CD4-positive, alpha-beta memory T cell (primary cell): ENCODE measurements at regions not wholly inside any gene's neighbourhood (a gene's known extent, or its start where the extent isn't known, plus 50 kb on each side); places are given as distances from the start of the nearest gene placed in this dataset.

Source experiments
- CTCF ChIA-PET: fragments of 350-600 bp; sonication (Branson Sonifier 250); formaldehyde crosslinking; loops from one replicate; lab custom pipeline; 2021; ENCODE audit warnings: inconsistent platforms; ENCODE audit not compliant: partially characterized antibody; lab: Charles Lee
- POLR2A ChIA-PET: fragments of 350-600 bp; sonication (Branson Sonifier 250); formaldehyde crosslinking; loops from one replicate; lab custom pipeline; 2021; ENCODE audit not compliant: partially characterized antibody; lab: Charles Lee
- DNase-seq, 5 donors: peaks; one replicate each; pipeline versions ENCODE4 v3.0.0 to v3.0.0-alpha.2; 2020 to 2022; ENCODE audit warnings: mixed read lengths in 1 of 5
- H3K27ac ChIP-seq: one replicate; pipeline ENCODE4 v1.7.0; 2013; ENCODE audit warnings: low read depth, low read length
- H3K27me3 ChIP-seq: 2 replicates; pipeline ENCODE4 v1.7.0; 2013; ENCODE audit warnings: mild to moderate bottlenecking, low read length, moderate library complexity; ENCODE audit not compliant: insufficient read depth
- H3K36me3 ChIP-seq: 2 replicates; pipeline ENCODE4 v1.7.0; 2013; ENCODE audit warnings: mild to moderate bottlenecking, low read length, moderate library complexity; ENCODE audit not compliant: insufficient read depth
- H3K4me1 ChIP-seq: 2 replicates; pipeline ENCODE4 v1.7.0; 2013; ENCODE audit warnings: mild to moderate bottlenecking, low read length, moderate library complexity; ENCODE audit not compliant: insufficient read depth
- H3K4me3 ChIP-seq, 2 donors: one replicate each; pipeline ENCODE4 v1.7.0; 2013; ENCODE audit warnings: low read length in 2 of 2, mild to moderate bottlenecking in 1 of 2
- H3K9me3 ChIP-seq, 2 donors: one replicate each; pipeline ENCODE4 v1.7.0; 2013; ENCODE audit warnings: low read length in 2 of 2, control low read depth in 1 of 2; ENCODE audit not compliant: control insufficient read depth in 1 of 2
- H3K27ac Mint-ChIP-seq, 7 donors: one replicate each; pipeline ENCODE4 v1.8.0; 2020 to 2021; ENCODE audit warnings: mixed read lengths in 7 of 7, mild to moderate bottlenecking in 6 of 7, inconsistent platforms in 3 of 7, moderate library complexity in 3 of 7
- H3K27me3 Mint-ChIP-seq, 2 donors: one replicate each; pipeline ENCODE4 v1.8.0; 2020 to 2021; ENCODE audit warnings: mixed read lengths in 2 of 2
- H3K36me3 Mint-ChIP-seq, 2 donors: one replicate each; pipeline ENCODE4 v1.8.0; 2020 to 2021; ENCODE audit warnings: mixed read lengths in 2 of 2, inconsistent platforms in 1 of 2, mild to moderate bottlenecking in 1 of 2
- H3K4me1 Mint-ChIP-seq, 4 donors: one replicate each; pipeline ENCODE4 v1.8.0; 2020 to 2021; ENCODE audit warnings: mixed read lengths in 4 of 4, mild to moderate bottlenecking in 1 of 4
- H3K4me3 Mint-ChIP-seq, 8 donors: one replicate each; pipeline ENCODE4 v1.8.0; 2020 to 2021; ENCODE audit warnings: mixed read lengths in 8 of 8, mild to moderate bottlenecking in 7 of 8, moderate library complexity in 6 of 8, inconsistent platforms in 3 of 8
- H3K9me3 Mint-ChIP-seq, 8 donors: one replicate each; pipeline ENCODE4 v1.8.0; 2020 to 2021; ENCODE audit warnings: mixed read lengths in 8 of 8, mild to moderate bottlenecking in 5 of 8, inconsistent platforms in 3 of 8, moderate library complexity in 1 of 8
- intact Hi-C: fragments of 100-400 bp; cut with micrococcal nuclease; formaldehyde crosslinking; loops from one replicate; pipeline ENCODE4 v1.15.1; 2023

DNA sequence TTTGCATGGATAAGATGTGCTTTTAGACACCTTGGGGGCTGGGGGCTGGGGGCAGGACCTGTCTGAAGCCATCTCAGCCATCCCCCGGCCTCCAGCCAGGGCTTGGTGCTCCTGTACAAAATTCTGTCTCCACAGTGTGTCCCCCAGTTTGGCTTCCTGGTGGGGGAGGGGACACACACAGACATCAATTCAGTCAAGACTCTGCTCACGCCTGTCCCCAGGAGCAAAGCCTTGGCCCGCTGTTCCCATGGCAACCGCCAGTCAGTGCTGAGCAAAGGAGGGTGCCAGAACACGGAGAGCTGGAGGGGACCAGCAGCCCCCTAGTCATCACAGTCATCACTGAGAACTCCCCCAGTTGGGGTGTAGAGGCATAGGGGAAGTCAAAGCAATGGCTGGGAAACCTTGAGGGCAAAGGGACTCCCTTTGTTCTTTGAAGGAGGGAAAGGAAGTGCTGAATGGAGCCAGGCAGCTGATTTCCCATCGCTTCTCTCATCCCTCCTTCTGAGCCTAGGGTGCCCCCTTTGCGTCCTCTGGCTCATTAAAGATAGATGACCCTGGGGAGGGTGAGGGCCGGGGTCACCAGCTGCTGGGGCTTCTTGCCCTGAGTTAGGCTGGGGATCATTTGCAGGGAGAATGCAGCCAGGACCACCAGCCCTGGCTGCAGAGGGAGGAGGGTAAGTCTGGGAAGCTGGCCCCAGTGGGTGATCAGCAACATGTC lies 134.9 kb upstream of the IPO9 start:
- H3K4me3 Mint-ChIP-seq: no peak overlapping the region
- intact Hi-C loops: no loop called here

GRCh38 chr1:201694608-201695335 lies 134.2 kb upstream of the IPO9 start:
- CTCF ChIA-PET: interaction anchor here (0.8 to 2.1 kb wide), 3 partner anchors 9 to 10 kb away, joined by 3 to 7 read pairs (median 3); no protein-coding TSS in a partner anchor

More for the DNA sequence above, 134.9 kb upstream of the IPO9 start:
- Histone ChIP-seq H3K36me3 (no peaks in the 10 kb centered on the region), H3K27me3 (no peaks in the 10 kb centered on the region), H3K4me1 (no peaks in the 10 kb centered on the region), H3K27ac (no peak overlapping the region), H3K4me3 (no peak overlapping the region), H3K9me3 (no peaks in the 10 kb centered on the region)
- DNase-seq: no peak
- Mint-ChIP-seq H3K36me3 (no peaks in the 10 kb centered on the region), H3K9me3 (peaks cover 0 to 2% (median 0%) of the 10 kb centered on the region in 8 donors), H3K27ac (peak overlapping the region in 1 of 7 donors; percentile 60), H3K4me1 (no peaks in the 10 kb centered on the region), H3K27me3 (no peaks in the 10 kb centered on the region)
- POLR2A ChIA-PET: no interaction called here
- CTCF ChIA-PET: interaction anchor here (1.2 kb wide), 1 partner anchor 10 kb away, joined by 3 read pairs; no protein-coding TSS in a partner anchor

DNA sequence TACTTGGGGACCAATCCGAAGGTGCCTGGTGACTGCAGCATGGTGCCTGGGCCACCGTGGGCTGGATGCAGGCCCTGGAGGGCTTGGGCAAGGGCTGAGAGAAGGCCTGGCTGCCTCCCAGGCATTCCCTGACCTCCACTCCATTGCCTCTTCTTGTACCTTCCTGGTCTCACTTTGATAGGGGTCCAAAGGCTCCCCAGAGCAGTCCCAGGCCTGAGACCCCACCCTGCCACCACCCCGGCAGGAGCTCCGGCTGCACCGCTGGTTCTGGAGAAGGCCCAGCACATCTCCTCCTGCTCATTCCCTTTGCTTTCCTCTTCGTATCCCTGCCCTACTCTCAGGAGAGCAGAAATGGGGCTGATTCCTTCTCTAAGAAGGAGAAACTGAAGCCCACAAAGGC lies 133.3 kb upstream of the IPO9 start:
- Mint-ChIP-seq H3K4me1 (no peaks in the 10 kb centered on the region), H3K4me3 (no peak overlapping the region), H3K9me3 (peaks cover 0 to 7% (median 0%) of the 10 kb centered on the region in 8 donors), H3K27me3 (no peaks in the 10 kb centered on the region), H3K36me3 (no peaks in the 10 kb centered on the region), H3K27ac (no peak overlapping the region)
- intact Hi-C loops: no loop called here
- H3K9me3 ChIP-seq: no peaks in the 10 kb centered on the region
- H3K27me3 ChIP-seq: no peaks in the 10 kb centered on the region
- H3K4me1 ChIP-seq: no peaks in the 10 kb centered on the region
- H3K27ac ChIP-seq: no peak overlapping the region
- ChIA-PET CTCF (interaction anchor here (0.8 to 2.1 kb wide), 2 partner anchors 8 to 10 kb away, joined by 3 to 7 read pairs; no protein-coding TSS in a partner anchor), POLR2A (no interaction called here)
- no peaks in the 10 kb centered on the region for H3K36me3 ChIP-seq
- no peak overlapping the region for H3K4me3 ChIP-seq
- no peak for DNase-seq

More at GRCh38 chr1:201694608-201695335, 134.2 kb upstream of the IPO9 start:
- H3K27me3 Mint-ChIP-seq: no peaks in the 10 kb centered on the region
- Histone ChIP-seq H3K27ac (no peak overlapping the region), H3K4me1 (no peaks in the 10 kb centered on the region), H3K27me3 (no peaks in the 10 kb centered on the region), H3K4me3 (no peak overlapping the region), H3K36me3 (no peaks in the 10 kb centered on the region), H3K9me3 (no peaks in the 10 kb centered on the region)
- H3K27ac Mint-ChIP-seq: no peak overlapping the region
- intact Hi-C loops: no loop called here
- H3K4me1 Mint-ChIP-seq: no peaks in the 10 kb centered on the region
- POLR2A ChIA-PET: no interaction called here
- peaks cover 0 to 3% (median 0%) of the 10 kb centered on the region in 8 donors for H3K9me3 Mint-ChIP-seq
- DNase-seq: no peak
- no peaks in the 10 kb centered on the region for H3K36me3 Mint-ChIP-seq
- no peak overlapping the region for H3K4me3 Mint-ChIP-seq

DNA sequence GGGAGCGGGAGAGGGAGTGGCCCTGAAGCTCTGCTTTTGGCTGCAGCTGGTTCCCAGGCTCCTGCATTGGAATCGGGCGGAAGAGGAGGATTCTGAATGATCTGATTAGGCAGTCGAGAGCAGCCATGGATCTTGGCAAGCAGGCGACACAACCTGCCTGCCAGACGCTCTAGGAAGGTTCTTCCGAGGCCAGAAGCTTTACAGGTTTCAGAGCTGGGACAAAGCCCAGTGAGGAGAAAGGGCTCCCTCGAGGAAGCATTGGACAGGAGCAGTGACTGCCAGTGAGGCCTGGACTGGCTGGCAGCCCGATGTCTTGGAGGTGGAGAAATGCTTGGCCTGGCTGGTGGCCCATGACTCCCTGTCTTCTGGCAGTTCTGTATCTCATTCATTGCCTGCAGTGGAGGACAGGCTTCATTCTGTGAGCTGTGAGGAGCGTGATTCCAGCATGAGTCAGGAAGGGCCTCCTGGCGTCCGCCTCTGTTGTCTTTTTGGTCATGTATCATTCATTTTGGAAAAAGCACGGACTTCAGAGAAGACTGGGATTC lies 132.7 kb upstream of the IPO9 start:
- no peak for DNase-seq
- Histone ChIP-seq H3K27ac (no peak overlapping the region), H3K27me3 (no peaks in the 10 kb centered on the region), H3K9me3 (no peaks in the 10 kb centered on the region), H3K4me3 (no peak overlapping the region), H3K36me3 (no peaks in the 10 kb centered on the region), H3K4me1 (no peaks in the 10 kb centered on the region)
- ChIA-PET POLR2A (no interaction called here), CTCF (interaction anchor here (2.1 to 2.6 kb wide), 2 partner anchors 9 to 14 kb away, joined by 7 to 9 read pairs; no protein-coding TSS in a partner anchor)
- Mint-ChIP-seq H3K27ac (no peak overlapping the region), H3K36me3 (no peaks in the 10 kb centered on the region), H3K9me3 (peaks cover 0 to 9% (median 0%) of the 10 kb centered on the region in 8 donors), H3K4me1 (no peaks in the 10 kb centered on the region), H3K27me3 (no peaks in the 10 kb centered on the region), H3K4me3 (no peak overlapping the region)
- intact Hi-C loops: no loop called here

GRCh38 chr1:201697174-201697573 lies 131.8 kb upstream of the IPO9 start:
- Mint-ChIP-seq H3K4me3 (no peak overlapping the region), H3K36me3 (no peaks in the 10 kb centered on the region), H3K9me3 (peaks cover 0 to 15% (median 3%) of the 10 kb centered on the region in 8 donors), H3K27ac (peak overlapping the region in 1 of 7 donors; percentile 70), H3K4me1 (no peaks in the 10 kb centered on the region), H3K27me3 (no peaks in the 10 kb centered on the region)
- no peaks in the 10 kb centered on the region for H3K9me3 ChIP-seq
- intact Hi-C loops: no loop called here
- no peak overlapping the region for H3K27ac ChIP-seq
- no peaks in the 10 kb centered on the region for H3K27me3 ChIP-seq
- no peaks in the 10 kb centered on the region for H3K4me1 ChIP-seq
- ChIA-PET POLR2A (no interaction called here), CTCF (interaction anchor here (0.6 to 2.6 kb wide), 2 partner anchors 13 to 98 kb away, joined by 3 to 9 read pairs; no protein-coding TSS in a partner anchor)
- H3K4me3 ChIP-seq: no peak overlapping the region
- no peaks in the 10 kb centered on the region for H3K36me3 ChIP-seq
- no peak for DNase-seq

DNA sequence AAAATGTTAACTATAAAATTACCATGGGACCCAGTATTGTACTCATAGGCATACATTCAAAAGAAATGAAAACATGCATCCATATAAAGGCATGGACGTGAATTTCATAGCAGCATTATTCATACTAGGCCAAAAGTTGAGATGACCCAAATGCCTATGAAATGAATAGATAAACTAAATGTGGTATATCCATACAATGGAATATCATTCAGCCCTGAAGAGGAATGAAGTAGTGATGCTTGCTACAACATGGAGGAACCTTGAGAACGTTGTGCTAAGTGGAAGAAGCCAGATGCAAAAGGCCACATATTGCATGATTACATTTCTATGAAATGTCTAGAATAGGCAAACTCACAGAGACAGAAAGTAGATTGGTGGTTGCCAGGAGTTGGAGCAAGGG lies 127.1 kb upstream of the IPO9 start:
- Histone ChIP-seq H3K27ac (no peak overlapping the region), H3K4me3 (no peak overlapping the region), H3K4me1 (peaks cover 4% of the 10 kb centered on the region), H3K27me3 (no peaks in the 10 kb centered on the region), H3K9me3 (no peaks in the 10 kb centered on the region), H3K36me3 (no peaks in the 10 kb centered on the region)
- ChIA-PET CTCF (interaction anchor here (3.6 to 11.6 kb wide), 2 partner anchors 89 to 143 kb away, joined by 24 to 178 read pairs; no protein-coding TSS in a partner anchor), POLR2A (no interaction called here)
- Mint-ChIP-seq H3K27ac (no peak overlapping the region), H3K36me3 (no peaks in the 10 kb centered on the region), H3K4me3 (no peak overlapping the region), H3K9me3 (peaks cover 0 to 17% (median 5%) of the 10 kb centered on the region in 8 donors), H3K27me3 (peaks cover 1 to 2% of the 10 kb centered on the region in 2 donors), H3K4me1 (no peaks in the 10 kb centered on the region)
- no peak for DNase-seq
- intact Hi-C loops: no loop called here

DNA sequence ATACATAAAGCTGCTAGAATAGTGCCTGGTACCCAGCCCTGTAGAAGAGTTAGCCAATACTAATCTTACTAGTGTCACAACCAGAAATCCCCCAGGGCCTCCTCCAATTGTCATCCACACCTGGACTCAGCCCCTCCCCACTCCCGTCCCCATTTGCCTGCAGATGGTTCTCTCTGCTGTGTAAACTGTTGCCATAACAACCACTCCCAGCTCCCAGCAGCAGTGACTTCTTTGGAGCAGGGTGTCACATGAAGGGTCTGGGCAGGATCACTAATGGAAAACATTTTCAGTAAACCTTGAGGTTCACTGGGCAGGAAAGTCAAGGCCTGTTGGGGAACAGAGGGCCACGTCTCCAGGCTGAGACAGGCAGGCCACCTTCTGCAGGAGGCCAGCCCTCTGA lies 126.0 kb upstream of the IPO9 start:
- Mint-ChIP-seq H3K9me3 (peaks cover 0 to 17% (median 5%) of the 10 kb centered on the region in 8 donors), H3K27me3 (peaks cover 1 to 2% of the 10 kb centered on the region in 2 donors), H3K27ac (no peak overlapping the region), H3K36me3 (no peaks in the 10 kb centered on the region), H3K4me3 (no peak overlapping the region), H3K4me1 (no peaks in the 10 kb centered on the region)
- Histone ChIP-seq H3K4me1 (peaks cover 4% of the 10 kb centered on the region), H3K27me3 (no peaks in the 10 kb centered on the region), H3K36me3 (no peaks in the 10 kb centered on the region), H3K4me3 (no peak overlapping the region), H3K27ac (no peak overlapping the region), H3K9me3 (no peaks in the 10 kb centered on the region)
- intact Hi-C loops: no loop called here
- POLR2A ChIA-PET: no interaction called here
- CTCF ChIA-PET: interaction anchor here (1.0 to 11.6 kb wide), 6 partner anchors 7 to 144 kb away, joined by 3 to 178 read pairs (median 8); no protein-coding TSS in a partner anchor
- DNase-seq: no peak
